ENCODE measurements at regions not wholly inside any gene's neighbourhood (a gene's known extent, or its start where the extent isn't known, plus 50 kb on each side); places are given as distances from the start of the nearest gene placed in this dataset.

DNA sequence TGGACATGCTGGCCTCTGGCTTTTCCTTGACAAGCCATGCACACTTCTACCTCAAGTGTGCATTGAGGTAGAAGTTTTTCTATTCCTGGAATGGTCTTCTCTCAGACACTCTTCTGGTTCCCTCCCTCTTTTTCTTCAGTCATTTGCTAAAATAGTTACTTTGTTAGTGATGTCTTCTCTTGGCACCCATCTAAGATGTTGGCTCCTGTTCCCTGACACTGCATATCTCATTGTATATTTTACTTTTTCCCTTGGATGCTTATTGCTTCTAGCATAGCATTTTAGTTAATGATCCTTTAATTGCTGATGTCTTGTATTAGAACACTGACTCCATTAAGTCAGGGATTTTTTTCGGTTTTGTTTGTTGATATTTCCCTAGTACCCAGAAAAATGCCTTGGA, 758.7 kb upstream of the NRSN1 start:
- TF ChIP-seq, protein P1, sequence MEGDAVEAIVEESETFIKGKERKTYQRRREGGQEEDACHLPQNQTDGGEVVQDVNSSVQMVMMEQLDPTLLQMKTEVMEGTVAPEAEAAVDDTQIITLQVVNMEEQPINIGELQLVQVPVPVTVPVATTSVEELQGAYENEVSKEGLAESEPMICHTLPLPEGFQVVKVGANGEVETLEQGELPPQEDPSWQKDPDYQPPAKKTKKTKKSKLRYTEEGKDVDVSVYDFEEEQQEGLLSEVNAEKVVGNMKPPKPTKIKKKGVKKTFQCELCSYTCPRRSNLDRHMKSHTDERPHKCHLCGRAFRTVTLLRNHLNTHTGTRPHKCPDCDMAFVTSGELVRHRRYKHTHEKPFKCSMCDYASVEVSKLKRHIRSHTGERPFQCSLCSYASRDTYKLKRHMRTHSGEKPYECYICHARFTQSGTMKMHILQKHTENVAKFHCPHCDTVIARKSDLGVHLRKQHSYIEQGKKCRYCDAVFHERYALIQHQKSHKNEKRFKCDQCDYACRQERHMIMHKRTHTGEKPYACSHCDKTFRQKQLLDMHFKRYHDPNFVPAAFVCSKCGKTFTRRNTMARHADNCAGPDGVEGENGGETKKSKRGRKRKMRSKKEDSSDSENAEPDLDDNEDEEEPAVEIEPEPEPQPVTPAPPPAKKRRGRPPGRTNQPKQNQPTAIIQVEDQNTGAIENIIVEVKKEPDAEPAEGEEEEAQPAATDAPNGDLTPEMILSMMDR (IDR thresholded peaks at IDR 0.05): no peak
- TF ChIP-seq POLR2A (IDR thresholded peaks at IDR 0.05): no peak
